ENCODE measurements at regions not wholly inside any gene's neighbourhood (a gene's known extent, or its start where the extent isn't known, plus 50 kb on each side); places are given as distances from the start of the nearest gene placed in this dataset.

- TF ChIP-seq CTCF (IDR thresholded peaks at IDR 0.05 in 8 of 11, conservative IDR thresholded peaks at IDR 0.05 in 3 of 11) (no peak), POLR2AphosphoS5 (IDR thresholded peaks at IDR 0.05) (no peak)
Measured at GRCh38 chr21:18550361-18550760, 146.8 kb upstream of the TMPRSS15 start.
